Sigmoid colon (tissue), 6 donors: ENCODE measurements at regions not wholly inside any gene's neighbourhood (a gene's known extent, or its start where the extent isn't known, plus 50 kb on each side); places are given as distances from the start of the nearest gene placed in this dataset.

ENCODE experiments used
- DNase-seq: peaks from one replicate; pipeline ENCODE4 v3.0.0-alpha.2; 2019
- H3K27ac ChIP-seq, 4 donors: fragments of 200-600 bp; sonication (generic); one replicate each; pipeline ENCODE4 v1.5.1; 2016 to 2019; ENCODE audit warnings: mild to moderate bottlenecking in 1 of 4
- H3K27me3 ChIP-seq, 3 donors: fragments of 200-600 bp; sonication (generic); one replicate each; pipeline ENCODE4 v1.5.1; 2019; ENCODE audit warnings: mild to moderate bottlenecking in 1 of 3
- H3K36me3 ChIP-seq, 4 donors: fragments of 200-600 bp; sonication (generic); one replicate each; pipeline ENCODE4 v1.5.1; 2016 to 2019
- H3K4me1 ChIP-seq, 4 donors: fragments of 200-600 bp; sonication (generic); one replicate each; pipeline ENCODE4 v1.5.1; 2017 to 2019
- H3K4me3 ChIP-seq, 4 donors: fragments of 200-600 bp; sonication (generic); one replicate each; pipeline ENCODE4 v1.5.1; 2017 to 2019; ENCODE audit warnings: mild to moderate bottlenecking in 2 of 4, moderate library complexity in 1 of 4
- H3K9me3 ChIP-seq, 4 donors: fragments of 200-600 bp in 3 of 4; sonication (generic) in 3 of 4; one replicate each; pipeline versions ENCODE4 v1.5.1 to v1.6.1; 2013 to 2019
- EP300 ChIP-seq, 4 donors: sonication (generic); formaldehyde crosslinking; IDR thresholded peaks; one replicate each; pipeline ENCODE4 v1.6.1; 2017; ENCODE audit warnings: antibody characterized with exemption in 4 of 4
- POLR2A ChIP-seq, 2 donors: fragments of 450-650 bp; IDR thresholded peaks; one replicate each; pipeline ENCODE4 v1.6.1; 2016; ENCODE audit warnings: antibody characterized with exemption in 2 of 2, mild to moderate bottlenecking in 2 of 2, moderate library complexity in 2 of 2
- POLR2AphosphoS5 ChIP-seq, 4 donors: sonication (generic); formaldehyde crosslinking; IDR thresholded peaks; one replicate each; pipeline ENCODE4 v1.6.1; 2017; ENCODE audit warnings: antibody characterized with exemption in 4 of 4
- WGBS, 2 donors: extraction: QIAGEN DNeasy Blood & Tissue Kit; methylation state at CpG; one replicate each; pipeline ENCODE4 v1.1.7; 2013; 5-methylcytosine and 5-hydroxymethylcytosine counted together
- intact Hi-C: fragments of 100-400 bp; cut with DNase I; formaldehyde crosslinking; loops from one replicate; pipeline ENCODE4 v1.15.1; 2023
- TF ChIP-seq, protein P1 (sequence below), 4 experiments: fragments of 450-650 bp in 3 of 4; fragments of 200-600 bp in 1 of 4; IDR thresholded peaks; one replicate each; pipeline ENCODE4 v1.5.1; 2016 to 2019; ENCODE audit warnings: antibody characterized with exemption in 4 of 4, mild to moderate bottlenecking in 3 of 4, moderate library complexity in 2 of 4
- donor health status: healthy with polysubstance abuse.
- donor health status: healthy.

DNA sequence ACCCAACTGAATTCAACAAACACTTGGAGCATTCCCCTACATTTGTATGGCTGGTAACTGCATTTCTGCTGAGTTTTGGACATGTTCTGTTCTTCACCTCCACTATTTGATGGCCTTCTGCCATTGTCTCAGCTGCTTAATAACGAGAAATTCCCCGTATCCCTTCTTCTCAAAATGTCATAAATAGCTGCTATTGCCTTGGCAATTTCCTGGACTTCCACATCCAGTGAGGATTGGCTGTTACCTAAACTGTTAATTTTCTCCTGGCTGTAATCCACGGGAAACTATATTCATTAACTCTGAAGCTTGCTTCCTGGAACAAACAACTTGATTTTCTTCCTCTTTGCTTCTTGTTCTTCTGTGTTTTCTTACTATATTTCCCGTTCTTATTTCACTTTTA, 69.5 kb upstream of the TDRD3 start:
- Histone ChIP-seq H3K9me3 (no peaks in the 10 kb centered on the region), H3K4me1 (no peaks in the 10 kb centered on the region), H3K27me3 (no peaks in the 10 kb centered on the region), H3K4me3 (no peak overlapping the region), H3K36me3 (no peaks in the 10 kb centered on the region), H3K27ac (no peak overlapping the region)
- WGBS, 2 donors = 7 to 34% methylated on average over 4 of the region's 4 CpGs
- no peak for TF ChIP-seq EP300 (IDR thresholded peaks at IDR 0.05)
- TF ChIP-seq, protein P1, sequence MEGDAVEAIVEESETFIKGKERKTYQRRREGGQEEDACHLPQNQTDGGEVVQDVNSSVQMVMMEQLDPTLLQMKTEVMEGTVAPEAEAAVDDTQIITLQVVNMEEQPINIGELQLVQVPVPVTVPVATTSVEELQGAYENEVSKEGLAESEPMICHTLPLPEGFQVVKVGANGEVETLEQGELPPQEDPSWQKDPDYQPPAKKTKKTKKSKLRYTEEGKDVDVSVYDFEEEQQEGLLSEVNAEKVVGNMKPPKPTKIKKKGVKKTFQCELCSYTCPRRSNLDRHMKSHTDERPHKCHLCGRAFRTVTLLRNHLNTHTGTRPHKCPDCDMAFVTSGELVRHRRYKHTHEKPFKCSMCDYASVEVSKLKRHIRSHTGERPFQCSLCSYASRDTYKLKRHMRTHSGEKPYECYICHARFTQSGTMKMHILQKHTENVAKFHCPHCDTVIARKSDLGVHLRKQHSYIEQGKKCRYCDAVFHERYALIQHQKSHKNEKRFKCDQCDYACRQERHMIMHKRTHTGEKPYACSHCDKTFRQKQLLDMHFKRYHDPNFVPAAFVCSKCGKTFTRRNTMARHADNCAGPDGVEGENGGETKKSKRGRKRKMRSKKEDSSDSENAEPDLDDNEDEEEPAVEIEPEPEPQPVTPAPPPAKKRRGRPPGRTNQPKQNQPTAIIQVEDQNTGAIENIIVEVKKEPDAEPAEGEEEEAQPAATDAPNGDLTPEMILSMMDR (IDR thresholded peaks at IDR 0.05) = no peak
- no peak for TF ChIP-seq POLR2A (IDR thresholded peaks at IDR 0.05)
- no peak for TF ChIP-seq POLR2AphosphoS5 (IDR thresholded peaks at IDR 0.05)
- intact Hi-C loops = no loop called here
- no peak for DNase-seq

DNA sequence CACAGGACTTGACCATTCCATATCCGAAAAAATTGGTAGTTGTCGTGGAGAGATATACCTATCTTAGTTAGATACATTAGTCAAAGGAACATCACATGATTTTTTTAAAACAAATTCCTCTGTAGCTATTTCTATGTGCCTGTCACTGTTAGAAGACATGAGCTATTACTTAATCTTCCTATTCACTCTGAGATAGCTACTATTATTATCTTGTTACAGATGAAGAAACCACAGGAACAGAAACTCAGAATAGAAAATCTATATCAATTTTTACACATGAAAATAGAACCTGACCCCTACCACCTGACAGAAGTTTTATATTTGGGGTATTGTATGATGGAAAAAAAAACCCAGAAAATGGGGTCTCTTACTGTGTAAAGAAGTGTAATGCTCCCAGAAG, 68.9 kb upstream of the TDRD3 start:
- TF ChIP-seq EP300 (IDR thresholded peaks at IDR 0.05) = no peak
- no peak for TF ChIP-seq POLR2AphosphoS5 (IDR thresholded peaks at IDR 0.05)
- TF ChIP-seq, protein P1 (IDR thresholded peaks at IDR 0.05) = no peak
- no peak for TF ChIP-seq POLR2A (IDR thresholded peaks at IDR 0.05)
- WGBS, 2 donors = 19 to 52% methylated on average over 2 of the region's 2 CpGs

DNA sequence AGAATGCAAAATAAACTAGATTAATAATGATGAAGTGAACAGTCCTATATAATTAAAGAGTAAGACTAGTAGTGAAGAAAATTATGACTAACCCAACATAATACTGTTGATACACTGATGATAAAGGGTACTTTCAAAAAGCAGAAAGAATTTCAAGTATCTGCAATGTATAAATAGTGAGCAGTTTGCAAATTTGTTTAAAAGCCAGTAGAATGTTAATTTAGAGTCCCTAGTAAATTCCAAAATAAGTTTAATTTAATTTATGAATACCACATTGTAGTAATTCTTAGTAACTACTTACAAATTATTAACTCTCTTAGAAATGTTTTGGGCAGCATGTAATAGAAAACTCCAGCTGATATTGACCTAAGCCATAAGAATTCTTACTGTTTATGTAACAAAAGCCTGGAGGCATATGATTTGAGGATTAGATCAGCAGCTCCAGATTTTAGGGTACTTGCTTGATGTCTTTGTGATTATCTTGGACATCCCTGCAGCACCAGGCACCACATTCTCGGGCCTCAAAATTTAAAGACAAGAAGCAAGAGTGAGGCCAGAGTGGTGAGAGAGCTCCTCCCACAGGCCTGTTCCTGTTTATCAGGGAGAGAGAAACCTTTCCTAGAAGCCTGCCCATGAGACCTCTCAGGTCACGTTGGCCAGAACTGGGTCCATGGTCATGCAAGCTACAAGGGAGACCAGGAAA, 67.6 kb upstream of the TDRD3 start:
- no peak overlapping the region for H3K4me3 ChIP-seq
- no peak overlapping the region for H3K27ac ChIP-seq
- DNase-seq = no peak
- intact Hi-C loops = no loop called here
- no peaks in the 10 kb centered on the region for H3K36me3 ChIP-seq
- H3K4me1 ChIP-seq = no peaks in the 10 kb centered on the region
- WGBS, 2 donors = 2 to 31% methylated on average over 2 of the region's 2 CpGs
- H3K27me3 ChIP-seq = no peaks in the 10 kb centered on the region
- H3K9me3 ChIP-seq = no peaks in the 10 kb centered on the region
- TF ChIP-seq POLR2A (IDR thresholded peaks at IDR 0.05) (no peak), POLR2AphosphoS5 (IDR thresholded peaks at IDR 0.05) (no peak), EP300 (IDR thresholded peaks at IDR 0.05) (no peak)
- TF ChIP-seq, protein P1 (IDR thresholded peaks at IDR 0.05) = no peak

More for the DNA sequence above, 68.9 kb upstream of the TDRD3 start:
- Histone ChIP-seq H3K36me3 (no peaks in the 10 kb centered on the region), H3K27ac (no peak overlapping the region), H3K4me1 (no peaks in the 10 kb centered on the region), H3K27me3 (no peaks in the 10 kb centered on the region), H3K9me3 (no peaks in the 10 kb centered on the region), H3K4me3 (no peak overlapping the region)
- DNase-seq = no peak
- intact Hi-C loops = no loop called here

DNA sequence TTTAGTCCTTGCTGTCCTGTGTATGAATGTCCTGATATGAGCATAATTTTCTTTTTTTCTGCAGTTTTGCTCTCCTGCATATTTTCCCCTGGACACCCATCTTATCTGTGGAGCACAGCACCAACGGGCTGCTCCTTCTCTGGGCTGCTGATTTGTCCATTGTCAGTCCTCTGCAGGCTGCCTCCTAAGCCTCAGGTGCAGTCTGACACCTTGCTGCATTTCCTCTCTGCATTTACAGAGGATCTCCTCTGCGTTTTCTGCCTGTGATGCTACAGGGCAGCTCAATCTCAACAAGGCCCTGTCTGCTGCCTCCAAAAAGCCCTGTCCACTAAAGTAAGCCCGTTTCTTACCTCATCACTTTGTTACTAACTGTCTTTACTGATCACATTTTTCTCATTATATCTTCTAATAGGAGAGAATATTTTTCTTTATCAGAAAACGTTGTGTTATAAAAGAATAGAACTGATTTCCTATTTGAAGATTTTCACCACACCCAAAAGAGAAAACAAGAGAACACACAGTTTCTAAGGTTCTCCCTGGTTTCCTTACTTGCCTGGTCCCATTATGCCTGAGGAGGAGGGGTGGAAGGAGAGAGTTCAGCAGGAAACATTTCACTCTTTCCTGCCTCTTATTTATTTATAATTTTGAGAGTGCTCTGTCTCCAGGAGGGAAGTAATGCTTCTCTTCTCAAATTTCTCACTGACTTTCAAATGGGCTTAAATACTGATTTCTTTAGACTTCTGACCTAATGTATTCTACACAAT, 65.6 kb upstream of the TDRD3 start:
- Histone ChIP-seq H3K36me3 (no peaks in the 10 kb centered on the region), H3K4me3 (no peak overlapping the region), H3K27me3 (no peaks in the 10 kb centered on the region), H3K9me3 (no peaks in the 10 kb centered on the region), H3K4me1 (no peaks in the 10 kb centered on the region), H3K27ac (no peak overlapping the region)
- TF ChIP-seq, protein P1 (IDR thresholded peaks at IDR 0.05) = no peak
- TF ChIP-seq POLR2AphosphoS5 (IDR thresholded peaks at IDR 0.05) (no peak), EP300 (IDR thresholded peaks at IDR 0.05) (no peak), POLR2A (IDR thresholded peaks at IDR 0.05) (no peak)
- WGBS, 2 donors = 41 to 57% methylated on average over 4 of the region's 4 CpGs
- intact Hi-C loops = no loop called here
- DNase-seq = no peak
